ENCODE measurements at regions not wholly inside any gene's neighbourhood (a gene's known extent, or its start where the extent isn't known, plus 50 kb on each side); places are given as distances from the start of the nearest gene placed in this dataset.

DNA sequence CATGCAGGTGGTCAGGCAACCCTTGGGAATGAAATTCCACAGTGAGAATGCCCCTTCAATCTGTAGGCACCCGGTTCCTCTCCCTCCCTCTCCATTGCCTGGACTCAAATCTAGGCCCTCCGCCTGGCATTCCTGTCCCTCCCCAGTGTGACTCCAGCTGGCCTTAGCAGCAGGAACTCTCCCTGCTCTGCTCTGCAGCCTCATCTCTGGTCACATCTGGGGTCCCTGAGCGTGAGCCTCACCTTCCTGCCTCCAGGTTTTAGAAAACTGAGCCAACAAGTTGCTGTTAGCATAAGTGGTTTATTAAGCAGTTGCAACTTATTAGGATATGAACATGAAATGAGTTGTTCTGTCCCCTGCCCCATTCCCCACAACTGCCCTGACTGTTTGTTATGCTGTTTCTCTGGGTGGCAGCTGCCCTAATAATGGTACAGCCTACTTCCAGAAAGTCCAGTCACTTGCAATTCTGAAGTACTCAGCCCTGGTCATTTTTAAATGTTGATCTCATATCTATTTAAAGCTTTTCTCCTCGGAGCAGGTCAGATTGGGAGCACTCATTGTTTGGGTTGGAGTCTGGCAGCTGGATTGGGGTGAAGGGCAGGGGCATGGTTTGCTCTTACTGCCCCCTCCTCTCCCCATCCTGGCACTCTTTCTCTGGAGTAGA is 63.0 kb upstream of the ANKRD34C start:
- TF ChIP-seq, protein P1, sequence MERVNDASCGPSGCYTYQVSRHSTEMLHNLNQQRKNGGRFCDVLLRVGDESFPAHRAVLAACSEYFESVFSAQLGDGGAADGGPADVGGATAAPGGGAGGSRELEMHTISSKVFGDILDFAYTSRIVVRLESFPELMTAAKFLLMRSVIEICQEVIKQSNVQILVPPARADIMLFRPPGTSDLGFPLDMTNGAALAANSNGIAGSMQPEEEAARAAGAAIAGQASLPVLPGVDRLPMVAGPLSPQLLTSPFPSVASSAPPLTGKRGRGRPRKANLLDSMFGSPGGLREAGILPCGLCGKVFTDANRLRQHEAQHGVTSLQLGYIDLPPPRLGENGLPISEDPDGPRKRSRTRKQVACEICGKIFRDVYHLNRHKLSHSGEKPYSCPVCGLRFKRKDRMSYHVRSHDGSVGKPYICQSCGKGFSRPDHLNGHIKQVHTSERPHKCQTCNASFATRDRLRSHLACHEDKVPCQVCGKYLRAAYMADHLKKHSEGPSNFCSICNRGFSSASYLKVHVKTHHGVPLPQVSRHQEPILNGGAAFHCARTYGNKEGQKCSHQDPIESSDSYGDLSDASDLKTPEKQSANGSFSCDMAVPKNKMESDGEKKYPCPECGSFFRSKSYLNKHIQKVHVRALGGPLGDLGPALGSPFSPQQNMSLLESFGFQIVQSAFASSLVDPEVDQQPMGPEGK (CRISPR knock-in tag; IDR thresholded peaks at IDR 0.05; ENCODE audit: borderline replicate concordance): no peak
- TF ChIP-seq, protein P2, sequence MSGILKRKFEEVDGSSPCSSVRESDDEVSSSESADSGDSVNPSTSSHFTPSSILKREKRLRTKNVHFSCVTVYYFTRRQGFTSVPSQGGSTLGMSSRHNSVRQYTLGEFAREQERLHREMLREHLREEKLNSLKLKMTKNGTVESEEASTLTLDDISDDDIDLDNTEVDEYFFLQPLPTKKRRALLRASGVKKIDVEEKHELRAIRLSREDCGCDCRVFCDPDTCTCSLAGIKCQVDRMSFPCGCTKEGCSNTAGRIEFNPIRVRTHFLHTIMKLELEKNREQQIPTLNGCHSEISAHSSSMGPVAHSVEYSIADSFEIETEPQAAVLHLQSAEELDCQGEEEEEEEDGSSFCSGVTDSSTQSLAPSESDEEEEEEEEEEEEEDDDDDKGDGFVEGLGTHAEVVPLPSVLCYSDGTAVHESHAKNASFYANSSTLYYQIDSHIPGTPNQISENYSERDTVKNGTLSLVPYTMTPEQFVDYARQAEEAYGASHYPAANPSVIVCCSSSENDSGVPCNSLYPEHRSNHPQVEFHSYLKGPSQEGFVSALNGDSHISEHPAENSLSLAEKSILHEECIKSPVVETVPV (CRISPR knock-in tag; IDR thresholded peaks at IDR 0.05): no peak
- TF ChIP-seq ZNF8 (CRISPR knock-in tag; IDR thresholded peaks at IDR 0.05) (no peak), ISL1 (CRISPR knock-in tag; IDR thresholded peaks at IDR 0.05) (no peak), GLIS3 (CRISPR knock-in tag; IDR thresholded peaks at IDR 0.05) (no peak), ARNTL (CRISPR knock-in tag; IDR thresholded peaks at IDR 0.05; ENCODE audit: borderline replicate concordance, low read depth) (no peak), SNAI2 (CRISPR knock-in tag; IDR thresholded peaks at IDR 0.05) (no peak)
